Fibroblast of the aortic adventitia (primary cell): ENCODE measurements at regions not wholly inside any gene's neighbourhood (a gene's known extent, or its start where the extent isn't known, plus 50 kb on each side); places are given as distances from the start of the nearest gene placed in this dataset.

Source experiments
- DNase-seq: peaks from one replicate; pipeline ENCODE4 v3.0.0-alpha.2; 2010; ENCODE audit warnings: low read depth
- H3K4me3 ChIP-seq: 2 replicates; pipeline ENCODE4 v1.5.1; 2011; ENCODE audit warnings: low read depth, mild to moderate bottlenecking, control low read depth, low read length, moderate library complexity
- CTCF ChIP-seq: IDR thresholded peaks from 2 replicates; pipeline ENCODE4 v1.5.1; 2011; ENCODE audit warnings: mild to moderate bottlenecking, low read length, control low read depth, inconsistent platforms; ENCODE audit not compliant: insufficient read depth

GRCh38 chr18:27687351-27687979, 489.5 kb downstream of the CDH2 start:
- TF ChIP-seq CTCF = no peak
- H3K4me3 ChIP-seq = no peak overlapping the region
- no peak for DNase-seq

GRCh38 chr18:27685807-27686412, 491.0 kb downstream of the CDH2 start:
- peak; percentile 67 for DNase-seq
- TF ChIP-seq CTCF = peak; percentile 84

GRCh38 chr18:27685091-27685490, 491.8 kb downstream of the CDH2 start:
- no peak overlapping the region for H3K4me3 ChIP-seq
- DNase-seq = no peak
- TF ChIP-seq CTCF = no peak

More at GRCh38 chr18:27685807-27686412, 491.0 kb downstream of the CDH2 start:
- H3K4me3 ChIP-seq = no peak overlapping the region

GRCh38 chr18:27674411-27674810, 489.3 kb upstream of the CHST9 start:
- TF ChIP-seq CTCF = no peak
- DNase-seq = no peak
- no peak overlapping the region for H3K4me3 ChIP-seq

- no peak for DNase-seq
- no peak overlapping the region for H3K4me3 ChIP-seq
- no peak for TF ChIP-seq CTCF
These were observed 488.8 kb upstream of the CHST9 start for GRCh38 chr18:27673861-27674260.

- no peak for DNase-seq
- H3K4me3 ChIP-seq = no peak overlapping the region
- TF ChIP-seq CTCF = no peak
These were observed 483.1 kb upstream of the CHST9 start for GRCh38 chr18:27668158-27668557.

GRCh38 chr18:27667064-27667463, 482.0 kb upstream of the CHST9 start:
- no peak for DNase-seq
- TF ChIP-seq CTCF = no peak

More at GRCh38 chr18:27667064-27667463, 482.0 kb upstream of the CHST9 start:
- no peak overlapping the region for H3K4me3 ChIP-seq
